Endothelial cell (in vitro differentiated cells): ENCODE measurements at regions not wholly inside any gene's neighbourhood (a gene's known extent, or its start where the extent isn't known, plus 50 kb on each side); places are given as distances from the start of the nearest gene placed in this dataset.

ENCODE experiments used
- DNase-seq: peaks from one replicate; pipeline ENCODE4 v3.0.0; 2021; ENCODE audit warnings: low spot score
- H3K27ac Mint-ChIP-seq: one replicate; pipeline ENCODE4 v1.8.0; 2021; ENCODE audit warnings: mixed read lengths, inconsistent platforms; ENCODE audit not compliant: unreplicated experiment
- H3K27me3 Mint-ChIP-seq: one replicate; pipeline ENCODE4 v1.8.0; 2021; ENCODE audit warnings: mild to moderate bottlenecking, moderate library complexity, mixed read lengths, inconsistent platforms; ENCODE audit not compliant: unreplicated experiment
- H3K36me3 Mint-ChIP-seq: one replicate; pipeline ENCODE4 v1.8.0; 2021; ENCODE audit warnings: mild to moderate bottlenecking, low read depth, mixed read lengths, inconsistent platforms; ENCODE audit not compliant: unreplicated experiment
- H3K4me1 Mint-ChIP-seq: one replicate; pipeline ENCODE4 v1.8.0; 2021; ENCODE audit warnings: mild to moderate bottlenecking, mixed read lengths, inconsistent platforms; ENCODE audit not compliant: unreplicated experiment
- H3K4me3 Mint-ChIP-seq: one replicate; pipeline ENCODE4 v1.8.0; 2021; ENCODE audit warnings: mild to moderate bottlenecking, mixed read lengths, inconsistent platforms; ENCODE audit not compliant: unreplicated experiment
- H3K9me3 Mint-ChIP-seq: one replicate; pipeline ENCODE4 v1.8.0; 2021; ENCODE audit warnings: mixed read lengths, inconsistent platforms; ENCODE audit not compliant: unreplicated experiment
- TF ChIP-seq, protein P1 (sequence below): fragments of 200-600 bp; sonication (generic); IDR thresholded peaks from one replicate; pipeline ENCODE4 v1.5.0; 2021; ENCODE audit warnings: antibody characterized with exemption; ENCODE audit not compliant: unreplicated experiment

DNA sequence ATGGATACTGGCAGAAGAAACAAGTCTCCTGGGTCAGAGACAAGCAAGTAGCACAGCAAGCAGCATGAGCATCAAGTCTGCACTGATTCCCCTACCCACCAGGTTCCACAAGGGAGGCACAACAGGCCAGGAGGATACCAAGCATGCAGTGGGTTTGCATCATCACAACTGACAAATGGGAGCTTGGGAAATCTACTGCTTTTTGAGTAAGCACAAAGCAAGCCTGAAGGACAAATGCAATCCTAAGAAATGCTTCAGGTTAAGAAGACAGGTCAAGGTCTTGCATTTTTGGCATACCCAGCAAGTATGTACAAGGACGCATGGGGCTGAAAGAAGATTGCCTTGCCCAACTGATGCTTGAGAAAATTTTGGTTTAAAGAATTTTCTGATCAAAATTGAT is 279.6 kb downstream of the PDGFC start:
- Mint-ChIP-seq H3K4me1 (no peaks in the 10 kb centered on the region), H3K27me3 (no peaks in the 10 kb centered on the region), H3K36me3 (no peaks in the 10 kb centered on the region), H3K4me3 (no peak overlapping the region), H3K27ac (no peak overlapping the region), H3K9me3 (no peaks in the 10 kb centered on the region)
- DNase-seq = no peak
- TF ChIP-seq, protein P1, sequence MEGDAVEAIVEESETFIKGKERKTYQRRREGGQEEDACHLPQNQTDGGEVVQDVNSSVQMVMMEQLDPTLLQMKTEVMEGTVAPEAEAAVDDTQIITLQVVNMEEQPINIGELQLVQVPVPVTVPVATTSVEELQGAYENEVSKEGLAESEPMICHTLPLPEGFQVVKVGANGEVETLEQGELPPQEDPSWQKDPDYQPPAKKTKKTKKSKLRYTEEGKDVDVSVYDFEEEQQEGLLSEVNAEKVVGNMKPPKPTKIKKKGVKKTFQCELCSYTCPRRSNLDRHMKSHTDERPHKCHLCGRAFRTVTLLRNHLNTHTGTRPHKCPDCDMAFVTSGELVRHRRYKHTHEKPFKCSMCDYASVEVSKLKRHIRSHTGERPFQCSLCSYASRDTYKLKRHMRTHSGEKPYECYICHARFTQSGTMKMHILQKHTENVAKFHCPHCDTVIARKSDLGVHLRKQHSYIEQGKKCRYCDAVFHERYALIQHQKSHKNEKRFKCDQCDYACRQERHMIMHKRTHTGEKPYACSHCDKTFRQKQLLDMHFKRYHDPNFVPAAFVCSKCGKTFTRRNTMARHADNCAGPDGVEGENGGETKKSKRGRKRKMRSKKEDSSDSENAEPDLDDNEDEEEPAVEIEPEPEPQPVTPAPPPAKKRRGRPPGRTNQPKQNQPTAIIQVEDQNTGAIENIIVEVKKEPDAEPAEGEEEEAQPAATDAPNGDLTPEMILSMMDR = no peak

DNA sequence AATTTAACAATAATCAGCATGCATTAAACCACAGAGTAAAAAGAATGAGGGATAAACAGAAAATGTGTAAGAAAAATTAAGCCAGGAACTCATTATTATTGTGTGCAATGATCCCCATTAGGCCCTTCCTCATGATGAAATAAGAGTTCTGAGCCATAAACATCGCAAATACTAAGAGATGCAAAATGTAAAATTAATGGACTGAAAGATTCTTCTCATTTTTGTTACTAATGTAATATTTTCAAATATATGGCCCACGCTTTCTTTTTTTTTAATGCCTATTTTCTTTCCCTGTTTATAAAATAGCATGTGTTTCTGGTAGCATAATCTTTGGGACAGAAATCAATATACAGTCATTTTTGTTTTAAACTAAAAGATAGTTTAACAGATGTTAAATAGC is 281.0 kb downstream of the PDGFC start:
- Mint-ChIP-seq H3K9me3 (no peaks in the 10 kb centered on the region), H3K4me3 (no peak overlapping the region), H3K27ac (no peak overlapping the region), H3K27me3 (no peaks in the 10 kb centered on the region), H3K4me1 (peaks cover 2% of the 10 kb centered on the region), H3K36me3 (no peaks in the 10 kb centered on the region)
- DNase-seq = no peak
- TF ChIP-seq, protein P1 = no peak

- H3K9me3 Mint-ChIP-seq = no peaks in the 10 kb centered on the region
- no peak overlapping the region for H3K27ac Mint-ChIP-seq
- H3K4me3 Mint-ChIP-seq = no peak overlapping the region
- H3K36me3 Mint-ChIP-seq = no peaks in the 10 kb centered on the region
- H3K27me3 Mint-ChIP-seq = no peaks in the 10 kb centered on the region
- no peak for DNase-seq
- peaks cover 2% of the 10 kb centered on the region for H3K4me1 Mint-ChIP-seq
- TF ChIP-seq, protein P1 = no peak
Observed at GRCh38 chr4:156686120-156686519, 285.5 kb downstream of the PDGFC start.

- no peak overlapping the region for H3K4me3 Mint-ChIP-seq
- no peaks in the 10 kb centered on the region for H3K36me3 Mint-ChIP-seq
- no peaks in the 10 kb centered on the region for H3K9me3 Mint-ChIP-seq
- peaks cover 2% of the 10 kb centered on the region for H3K4me1 Mint-ChIP-seq
- no peak overlapping the region for H3K27ac Mint-ChIP-seq
- DNase-seq = no peak
- H3K27me3 Mint-ChIP-seq = no peaks in the 10 kb centered on the region
- TF ChIP-seq, protein P1 = no peak
Observed at GRCh38 chr4:156685308-156685707, 286.3 kb downstream of the PDGFC start.

DNA sequence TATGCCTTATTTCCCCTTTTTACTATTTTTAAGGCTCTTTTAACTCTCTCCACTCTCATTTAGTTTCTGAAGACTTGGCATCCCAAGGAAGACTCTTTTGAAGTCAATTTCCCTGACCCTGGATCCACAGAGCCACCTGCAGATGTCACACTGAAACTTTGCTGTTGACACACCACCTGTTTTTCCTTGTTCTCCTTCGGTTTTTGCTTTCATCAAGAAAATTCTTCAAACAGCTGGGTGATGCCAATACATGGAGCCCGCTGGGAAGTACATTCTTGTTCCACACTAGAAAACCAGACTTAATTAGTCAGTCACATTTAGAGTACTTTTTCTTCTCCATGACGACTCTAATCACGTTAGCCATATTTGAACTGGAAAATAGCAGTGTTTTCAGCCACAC is 293.9 kb downstream of the PDGFC start:
- no peak overlapping the region for H3K27ac Mint-ChIP-seq

More for the DNA sequence above, 293.9 kb downstream of the PDGFC start:
- H3K27me3 Mint-ChIP-seq = no peaks in the 10 kb centered on the region
- TF ChIP-seq, protein P1 = no peak
- H3K36me3 Mint-ChIP-seq = no peaks in the 10 kb centered on the region
- no peaks in the 10 kb centered on the region for H3K4me1 Mint-ChIP-seq
- no peak overlapping the region for H3K4me3 Mint-ChIP-seq
- no peak for DNase-seq
- H3K9me3 Mint-ChIP-seq = no peaks in the 10 kb centered on the region
